ENCODE measurements at regions not wholly inside any gene's neighbourhood (a gene's known extent, or its start where the extent isn't known, plus 50 kb on each side); places are given as distances from the start of the nearest gene placed in this dataset.
"Not testable (repeated sequence)": the region's sequence is repeated elsewhere in the genome, so short reads cannot be mapped to it uniquely, and the experiment has no call there.

- H3K27ac Mint-ChIP-seq, result no peak overlapping the region
Measured at GRCh38 chr6:4349931-4350330, 214.6 kb upstream of the ECI2 start.

GRCh38 chr6:4349323-4349722 is 213.9 kb upstream of the ECI2 start:
- Mint-ChIP-seq H3K36me3 (ENCODE audit: low read depth) (no peaks in the 10 kb centered on the region), H3K4me3 (no peak overlapping the region), H3K27ac (no peak overlapping the region), H3K9me3 (no peaks in the 10 kb centered on the region), H3K4me1 (ENCODE audit: low read depth) (no peaks in the 10 kb centered on the region), H3K27me3 (ENCODE audit: low read depth) (no peaks in the 10 kb centered on the region)

More at GRCh38 chr6:4349931-4350330, 214.6 kb upstream of the ECI2 start:
- Mint-ChIP-seq H3K27me3 (ENCODE audit: low read depth) (no peaks in the 10 kb centered on the region), H3K36me3 (ENCODE audit: low read depth) (no peaks in the 10 kb centered on the region), H3K9me3 (no peaks in the 10 kb centered on the region), H3K4me3 (no peak overlapping the region), H3K4me1 (ENCODE audit: low read depth) (no peaks in the 10 kb centered on the region)

GRCh38 chr6:4348462-4349112 is 213.2 kb upstream of the ECI2 start:
- no peak overlapping the region for H3K4me3 Mint-ChIP-seq
- no peaks in the 10 kb centered on the region for H3K27me3 Mint-ChIP-seq (ENCODE audit: low read depth)
- no peaks in the 10 kb centered on the region for H3K4me1 Mint-ChIP-seq (ENCODE audit: low read depth)
- no peaks in the 10 kb centered on the region for H3K9me3 Mint-ChIP-seq
- H3K36me3 Mint-ChIP-seq (ENCODE audit: low read depth), result no peaks in the 10 kb centered on the region
- H3K27ac Mint-ChIP-seq, result no peak overlapping the region

- H3K27ac Mint-ChIP-seq, result no peak overlapping the region
- no peaks in the 10 kb centered on the region for H3K36me3 Mint-ChIP-seq (ENCODE audit: low read depth)
- no peaks in the 10 kb centered on the region for H3K9me3 Mint-ChIP-seq
- H3K4me1 Mint-ChIP-seq (ENCODE audit: low read depth), result no peaks in the 10 kb centered on the region
- H3K27me3 Mint-ChIP-seq (ENCODE audit: low read depth), result no peaks in the 10 kb centered on the region
- H3K4me3 Mint-ChIP-seq, result no peak overlapping the region
Measured at GRCh38 chr6:4347877-4348276, 212.5 kb upstream of the ECI2 start.

GRCh38 chr6:4346659-4347333 is 211.4 kb upstream of the ECI2 start:
- Mint-ChIP-seq H3K9me3 (no peaks in the 10 kb centered on the region), H3K27me3 (ENCODE audit: low read depth) (no peaks in the 10 kb centered on the region), H3K4me3 (no peak overlapping the region), H3K27ac (no peak overlapping the region), H3K4me1 (ENCODE audit: low read depth) (no peaks in the 10 kb centered on the region), H3K36me3 (ENCODE audit: low read depth) (no peaks in the 10 kb centered on the region)

GRCh38 chr6:4345543-4345942 is 210.2 kb upstream of the ECI2 start:
- H3K36me3 Mint-ChIP-seq (ENCODE audit: low read depth), result no peaks in the 10 kb centered on the region
- H3K9me3 Mint-ChIP-seq, result no peaks in the 10 kb centered on the region
- H3K4me1 Mint-ChIP-seq (ENCODE audit: low read depth), result no peaks in the 10 kb centered on the region
- H3K4me3 Mint-ChIP-seq, result no peak overlapping the region
- H3K27me3 Mint-ChIP-seq (ENCODE audit: low read depth), result no peaks in the 10 kb centered on the region
- no peak overlapping the region for H3K27ac Mint-ChIP-seq

GRCh38 chr6:4344317-4344899 is 209.0 kb upstream of the ECI2 start:
- H3K9me3 Mint-ChIP-seq, result no peaks in the 10 kb centered on the region
- no peaks in the 10 kb centered on the region for H3K36me3 Mint-ChIP-seq (ENCODE audit: low read depth)
- H3K27ac Mint-ChIP-seq, result no peak overlapping the region
- H3K27me3 Mint-ChIP-seq (ENCODE audit: low read depth), result no peaks in the 10 kb centered on the region
- no peaks in the 10 kb centered on the region for H3K4me1 Mint-ChIP-seq (ENCODE audit: low read depth)
- no peak overlapping the region for H3K4me3 Mint-ChIP-seq

- H3K4me1 Mint-ChIP-seq (ENCODE audit: low read depth), result no peaks in the 10 kb centered on the region
- no peaks in the 10 kb centered on the region for H3K36me3 Mint-ChIP-seq (ENCODE audit: low read depth)
- H3K9me3 Mint-ChIP-seq, result no peaks in the 10 kb centered on the region
- no peaks in the 10 kb centered on the region for H3K27me3 Mint-ChIP-seq (ENCODE audit: low read depth)
- H3K27ac Mint-ChIP-seq, result no peak overlapping the region
- H3K4me3 Mint-ChIP-seq, result no peak overlapping the region
Measured at GRCh38 chr6:4342407-4343137, 207.2 kb upstream of the ECI2 start.

GRCh38 chr6:4341078-4341797 is 205.9 kb upstream of the ECI2 start:
- Mint-ChIP-seq H3K4me1 (ENCODE audit: low read depth) (no peaks in the 10 kb centered on the region), H3K4me3 (no peak overlapping the region), H3K27ac (no peak overlapping the region), H3K27me3 (ENCODE audit: low read depth) (no peaks in the 10 kb centered on the region), H3K9me3 (no peaks in the 10 kb centered on the region), H3K36me3 (ENCODE audit: low read depth) (no peaks in the 10 kb centered on the region)

- no peak overlapping the region for H3K27ac Mint-ChIP-seq
- H3K4me3 Mint-ChIP-seq, result no peak overlapping the region
- no peaks in the 10 kb centered on the region for H3K4me1 Mint-ChIP-seq (ENCODE audit: low read depth)
- H3K36me3 Mint-ChIP-seq (ENCODE audit: low read depth), result no peaks in the 10 kb centered on the region
- H3K9me3 Mint-ChIP-seq, result no peaks in the 10 kb centered on the region
- H3K27me3 Mint-ChIP-seq (ENCODE audit: low read depth), result no peaks in the 10 kb centered on the region
Measured at GRCh38 chr6:4340544-4340943, 205.2 kb upstream of the ECI2 start.

GRCh38 chr6:4338884-4339283 is 203.5 kb upstream of the ECI2 start:
- H3K4me1 Mint-ChIP-seq (ENCODE audit: low read depth), result no peaks in the 10 kb centered on the region
- no peaks in the 10 kb centered on the region for H3K9me3 Mint-ChIP-seq
- no peak overlapping the region for H3K27ac Mint-ChIP-seq
- H3K4me3 Mint-ChIP-seq, result no peak overlapping the region
- H3K36me3 Mint-ChIP-seq (ENCODE audit: low read depth), result no peaks in the 10 kb centered on the region
- H3K27me3 Mint-ChIP-seq (ENCODE audit: low read depth), result no peaks in the 10 kb centered on the region

GRCh38 chr6:4336778-4337442 is 201.5 kb upstream of the ECI2 start:
- Mint-ChIP-seq H3K4me3 (no peak overlapping the region), H3K36me3 (ENCODE audit: low read depth) (no peaks in the 10 kb centered on the region), H3K9me3 (no peaks in the 10 kb centered on the region), H3K4me1 (ENCODE audit: low read depth) (no peaks in the 10 kb centered on the region), H3K27me3 (ENCODE audit: low read depth) (no peaks in the 10 kb centered on the region), H3K27ac (no peak overlapping the region)

- H3K27me3 Mint-ChIP-seq (ENCODE audit: low read depth), result no peaks in the 10 kb centered on the region
- no peak overlapping the region for H3K4me3 Mint-ChIP-seq
- no peak overlapping the region for H3K27ac Mint-ChIP-seq
- H3K4me1 Mint-ChIP-seq (ENCODE audit: low read depth), result no peaks in the 10 kb centered on the region
- no peaks in the 10 kb centered on the region for H3K36me3 Mint-ChIP-seq (ENCODE audit: low read depth)
- no peaks in the 10 kb centered on the region for H3K9me3 Mint-ChIP-seq
Measured at GRCh38 chr6:4336084-4336483, 200.7 kb upstream of the ECI2 start.

GRCh38 chr6:4334158-4334740 is 198.9 kb upstream of the ECI2 start:
- not testable (repeated sequence) for H3K27me3 Mint-ChIP-seq (ENCODE audit: low read depth); H3K36me3 Mint-ChIP-seq (ENCODE audit: low read depth); H3K27ac Mint-ChIP-seq; H3K4me1 Mint-ChIP-seq (ENCODE audit: low read depth); H3K9me3 Mint-ChIP-seq; H3K4me3 Mint-ChIP-seq
